ENCODE measurements at regions not wholly inside any gene's neighbourhood (a gene's known extent, or its start where the extent isn't known, plus 50 kb on each side); places are given as distances from the start of the nearest gene placed in this dataset.
A peak's percentile ranks its signal among the peaks of the same experiment; 100 is the strongest.
"Not testable (repeated sequence)": the region's sequence is repeated elsewhere in the genome, so short reads cannot be mapped to it uniquely, and the experiment has no call there.

GRCh38 chr3:153268564-153269279, 106.7 kb downstream of the RAP2B start:
- no peak for DNase-seq (ENCODE audit: low spot score)

DNA sequence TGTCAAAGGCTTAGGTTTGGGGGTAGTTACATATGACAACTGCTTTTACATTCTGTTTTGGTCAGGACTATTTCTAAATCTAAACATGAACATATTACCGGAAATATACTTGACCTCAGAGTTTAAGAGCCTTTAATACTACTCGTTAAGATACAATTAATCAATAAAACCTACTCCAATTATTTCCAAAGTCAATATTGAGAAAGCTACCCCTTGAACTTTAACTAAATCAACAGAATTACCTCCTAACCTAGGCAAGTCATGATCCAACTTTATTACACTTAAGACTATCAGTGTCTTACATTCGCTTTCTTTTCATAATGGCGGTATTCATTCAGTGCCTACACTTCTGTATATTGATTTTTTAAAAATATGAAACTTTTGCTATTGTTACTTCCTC, 107.7 kb downstream of the RAP2B start:
- DNase-seq (ENCODE audit: low spot score), result no peak

DNA sequence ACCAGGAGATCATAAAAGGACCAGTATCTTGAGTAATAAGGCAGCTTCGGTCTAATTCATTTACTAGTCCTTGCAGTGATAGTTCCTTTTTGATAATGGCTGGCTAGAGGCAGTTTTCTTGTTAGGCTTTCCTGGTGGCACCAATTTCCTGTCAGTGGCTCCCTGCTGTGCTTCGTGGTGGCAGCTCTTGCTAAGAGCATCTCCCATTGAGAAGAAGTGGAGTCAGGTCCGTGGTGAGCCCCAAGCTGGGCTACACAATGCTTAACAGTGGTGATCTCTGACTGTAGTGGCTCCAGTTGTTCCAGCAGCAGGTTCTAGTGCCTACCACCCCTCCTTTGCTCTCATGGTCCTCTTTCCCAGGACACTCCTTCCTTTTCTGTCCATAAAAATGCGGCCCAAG, 111.2 kb downstream of the RAP2B start:
- no peak for DNase-seq (ENCODE audit: low spot score)

GRCh38 chr3:153273767-153274435, 111.9 kb downstream of the RAP2B start:
- DNase-seq (ENCODE audit: low spot score), result no peak

- no peak for DNase-seq (ENCODE audit: low spot score)
Observed at GRCh38 chr3:153274561-153274960, 112.5 kb downstream of the RAP2B start.

DNA sequence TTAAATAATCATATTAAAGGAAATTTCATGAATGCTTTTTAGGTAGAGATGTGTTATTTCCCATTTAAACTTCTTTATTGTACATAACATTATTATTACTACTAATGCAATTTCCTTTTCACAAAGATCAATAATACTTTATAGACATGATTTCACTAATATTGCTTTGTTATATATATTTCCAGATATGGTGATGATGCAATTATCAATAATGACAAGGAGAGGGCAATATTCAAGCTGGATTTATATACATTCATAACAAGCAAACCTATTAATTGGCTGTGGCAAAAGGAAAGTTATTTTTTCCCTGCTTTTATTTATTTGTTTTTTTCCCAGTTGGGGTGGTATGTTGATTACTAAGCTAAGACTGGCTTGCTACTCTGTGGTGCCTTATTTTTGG, 113.5 kb downstream of the RAP2B start:
- DNase-seq (ENCODE audit: low spot score), result no peak

DNA sequence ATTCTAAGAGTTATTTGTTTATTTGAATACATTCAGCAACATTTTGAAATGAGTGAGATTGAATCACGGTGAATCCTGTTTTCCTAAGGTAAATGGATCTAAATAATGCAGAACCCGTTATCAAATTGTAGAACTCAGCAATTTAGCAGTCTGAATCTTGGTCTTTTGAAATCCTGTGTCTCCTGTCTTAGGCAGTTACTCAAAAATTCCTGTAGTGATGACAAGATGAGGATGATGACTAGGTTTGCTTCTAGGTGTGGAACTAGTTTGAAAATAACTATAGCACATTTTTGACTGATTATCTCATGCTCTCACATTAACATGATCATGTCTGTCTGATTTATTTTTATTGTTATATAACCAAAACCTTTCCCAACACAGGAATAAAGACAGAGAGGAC, 115.0 kb downstream of the RAP2B start:
- no peak for DNase-seq (ENCODE audit: low spot score)

DNA sequence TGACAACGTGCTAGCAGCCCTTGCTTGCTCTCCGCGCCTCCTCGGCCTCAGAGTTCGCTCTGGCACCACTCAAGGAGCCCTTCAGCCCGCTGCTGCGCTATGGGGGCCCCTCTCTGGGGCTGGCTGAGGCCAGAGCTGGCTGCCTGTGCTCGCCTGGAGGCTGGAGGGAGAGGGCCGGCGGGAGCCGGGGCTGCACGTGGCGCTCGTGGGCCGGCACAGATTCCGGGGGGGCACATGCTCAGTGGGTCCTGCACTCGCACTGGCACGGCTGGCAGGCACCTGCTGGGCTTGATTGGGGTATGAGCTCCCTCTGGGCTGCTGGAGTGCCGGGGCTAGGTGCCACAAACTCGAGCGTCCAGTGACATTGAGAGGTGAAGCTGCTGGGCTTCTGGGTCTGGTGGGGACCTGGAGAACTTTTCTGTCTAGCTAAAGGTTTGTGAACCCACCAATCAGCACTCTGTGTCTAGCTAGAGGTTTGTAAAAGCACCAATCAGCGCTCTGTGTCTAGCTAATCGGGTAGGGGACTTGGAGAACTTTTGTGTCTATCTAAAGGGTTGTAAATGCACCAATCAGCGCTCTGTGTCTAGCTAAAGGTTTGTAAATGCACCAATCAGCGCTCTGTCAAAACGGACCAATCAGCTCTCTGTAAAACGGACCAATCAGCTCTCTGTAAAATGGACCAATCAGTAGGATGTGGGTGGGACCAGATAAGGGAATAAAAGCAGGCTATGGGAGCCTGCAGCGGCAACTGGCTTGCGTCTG, 119.4 kb downstream of the RAP2B start:
- DNase-seq (ENCODE audit: low spot score), result not testable (repeated sequence)

DNA sequence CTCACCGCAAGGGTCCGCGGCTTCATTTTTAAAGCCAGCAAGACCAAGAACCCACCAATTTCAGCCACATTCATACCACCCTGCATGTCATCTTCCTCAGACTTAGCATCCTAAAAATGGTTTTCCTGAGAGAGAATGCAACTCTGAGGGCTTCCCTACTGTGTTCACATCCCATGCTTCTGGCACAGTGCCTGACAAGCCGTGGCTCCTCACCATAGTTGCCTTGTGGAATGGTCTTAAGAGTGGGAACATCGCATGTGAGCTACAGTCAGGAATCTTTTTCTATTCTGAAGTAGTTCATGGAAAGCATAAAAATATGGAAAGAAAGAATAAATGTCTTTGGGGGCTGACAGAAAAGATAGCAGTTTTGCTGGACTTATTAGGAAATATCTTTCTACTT, 120.3 kb downstream of the RAP2B start:
- no peak for DNase-seq (ENCODE audit: low spot score)

DNA sequence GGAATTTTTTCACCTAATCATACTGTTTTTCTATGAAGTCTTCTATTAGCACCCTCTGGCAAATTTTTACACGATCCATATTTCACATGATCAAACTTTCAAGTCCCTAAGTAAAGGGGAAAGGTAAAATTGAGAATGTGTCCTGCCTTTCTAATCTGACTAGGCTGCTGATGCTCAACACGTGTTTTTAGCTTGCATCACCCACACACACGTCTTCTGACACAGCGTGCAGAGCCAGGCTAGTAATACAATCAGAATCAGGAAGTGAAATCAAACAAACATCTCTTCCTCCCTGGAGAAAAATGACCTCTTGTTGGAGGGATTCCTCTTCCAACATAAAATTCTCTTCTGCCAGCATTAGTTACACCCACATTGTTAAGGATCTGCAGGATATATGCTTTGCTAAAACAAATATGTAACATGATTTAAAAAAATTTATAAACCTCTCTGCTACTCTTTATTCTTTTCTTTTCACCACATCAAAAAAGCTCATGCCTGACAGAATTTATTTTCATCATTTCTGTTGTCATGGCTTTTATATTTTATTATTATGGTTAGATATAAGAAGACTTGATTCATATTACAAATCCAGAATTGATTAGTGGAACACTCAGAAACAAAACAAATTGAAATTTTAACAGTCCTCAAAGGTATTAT, 122.4 kb downstream of the RAP2B start:
- no peak for DNase-seq (ENCODE audit: low spot score)

DNA sequence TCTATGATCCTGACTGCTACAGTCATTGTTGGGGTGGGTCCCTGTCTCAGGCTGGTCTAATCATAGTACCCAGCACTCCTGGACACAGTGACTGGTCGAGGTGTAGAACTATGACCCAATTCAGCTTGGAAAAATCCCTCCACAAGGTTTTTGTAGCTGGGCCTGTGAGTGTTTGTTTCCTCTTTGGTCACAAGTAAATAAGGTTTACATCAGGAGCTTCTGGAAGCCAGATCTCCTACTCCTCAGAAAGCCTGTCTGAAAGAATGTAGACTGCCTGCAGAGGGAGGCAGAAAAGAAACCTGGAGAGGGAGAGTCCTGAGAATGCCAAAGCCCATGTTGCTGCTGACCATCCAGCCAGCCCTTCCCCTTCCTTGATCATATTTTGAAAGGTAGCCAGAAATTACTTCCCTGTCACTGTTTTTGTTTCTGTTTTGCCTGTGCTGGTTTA, 123.2 kb downstream of the RAP2B start:
- no peak for DNase-seq (ENCODE audit: low spot score)

GRCh38 chr3:153285982-153286381, 124.0 kb downstream of the RAP2B start:
- DNase-seq (ENCODE audit: low spot score), result no peak

DNA sequence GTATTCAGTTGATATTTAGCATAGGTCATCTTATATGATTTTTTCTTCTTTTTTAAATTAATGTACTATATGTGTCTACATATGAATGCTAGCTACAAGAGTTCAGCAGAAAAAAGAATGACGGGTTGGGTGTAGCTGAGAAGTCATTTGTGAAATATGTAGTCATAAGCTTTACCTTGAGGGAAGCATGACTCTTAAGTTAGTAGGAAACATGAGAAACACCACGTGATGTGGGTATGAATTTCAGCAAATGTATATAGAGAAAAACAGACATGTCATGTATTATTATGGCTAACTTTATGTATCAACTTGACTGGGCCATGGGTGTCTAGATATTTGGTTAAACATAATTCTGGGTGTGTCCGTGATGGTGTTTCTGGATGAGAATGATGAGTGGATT, 125.0 kb downstream of the RAP2B start:
- DNase-seq (ENCODE audit: low spot score), result no peak

DNA sequence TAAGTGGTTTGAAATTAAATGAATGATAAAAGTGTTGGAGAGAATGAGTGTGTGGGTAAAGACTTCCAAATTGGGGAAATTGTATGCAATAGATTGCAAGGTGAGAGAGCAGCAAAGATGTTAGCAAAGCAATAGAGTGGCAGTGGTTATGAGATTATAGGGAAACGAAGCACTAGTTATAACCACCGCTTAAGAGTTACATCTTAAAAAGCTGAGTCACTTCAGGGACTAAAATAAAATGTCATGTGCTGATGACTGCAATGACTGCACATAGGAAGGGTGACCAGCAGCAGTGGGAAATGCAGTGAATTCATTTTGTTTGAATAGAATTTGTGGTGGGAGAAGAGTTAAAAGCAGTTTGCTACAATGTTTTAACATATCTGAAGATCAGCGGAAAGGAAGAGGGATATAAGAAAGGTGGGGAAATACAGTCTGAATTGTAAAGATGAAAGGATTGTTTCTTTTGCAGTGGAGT, 127.3 kb downstream of the RAP2B start:
- no peak for DNase-seq (ENCODE audit: low spot score)

GRCh38 chr3:153290268-153291015, 128.4 kb downstream of the RAP2B start:
- no peak for DNase-seq (ENCODE audit: low spot score)

- DNase-seq (ENCODE audit: low spot score), result peak; percentile 49
Observed at GRCh38 chr3:153291059-153291685, 129.1 kb downstream of the RAP2B start.

- DNase-seq (ENCODE audit: low spot score), result no peak
Observed at GRCh38 chr3:153293265-153293664, 131.2 kb downstream of the RAP2B start.

DNA sequence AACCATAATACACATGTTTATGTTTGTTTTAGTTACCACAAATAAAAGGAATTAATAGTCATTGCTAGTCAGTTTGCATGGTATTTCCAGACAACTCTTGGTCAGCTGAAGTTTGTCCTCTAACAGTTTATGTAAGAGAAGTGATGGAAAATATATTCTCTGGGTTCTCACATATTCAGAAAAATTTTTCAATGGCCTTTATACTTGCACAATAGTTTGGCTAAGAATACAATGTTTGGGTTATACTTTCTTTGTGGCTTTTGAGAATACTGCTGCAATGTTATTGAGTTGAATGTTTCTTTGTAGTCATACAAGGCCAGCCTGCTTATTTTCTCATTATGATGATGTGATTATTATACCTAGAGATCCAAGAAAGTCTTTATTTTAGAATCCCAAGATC, 133.9 kb downstream of the RAP2B start:
- no peak for DNase-seq (ENCODE audit: low spot score)

DNA sequence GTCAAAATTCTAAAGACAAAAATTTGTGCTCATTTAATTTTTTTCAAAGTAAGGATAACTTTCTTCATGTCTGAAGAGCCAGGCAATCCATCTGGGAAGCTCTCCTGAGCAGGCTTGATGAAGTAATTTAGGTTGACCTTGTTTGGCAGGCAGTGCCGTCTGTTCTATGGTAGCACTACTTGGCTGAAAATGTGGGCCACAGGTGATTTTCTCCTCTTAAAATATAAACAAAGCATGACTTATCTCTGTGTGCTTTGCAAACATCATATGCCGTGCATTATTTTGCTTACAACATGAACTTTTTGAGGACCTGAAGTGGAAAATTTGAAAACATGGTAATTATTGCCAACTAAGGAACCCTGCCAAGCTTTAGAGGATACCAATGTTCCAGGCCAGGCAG, 143.2 kb downstream of the RAP2B start:
- no peak for DNase-seq (ENCODE audit: low spot score)

DNA sequence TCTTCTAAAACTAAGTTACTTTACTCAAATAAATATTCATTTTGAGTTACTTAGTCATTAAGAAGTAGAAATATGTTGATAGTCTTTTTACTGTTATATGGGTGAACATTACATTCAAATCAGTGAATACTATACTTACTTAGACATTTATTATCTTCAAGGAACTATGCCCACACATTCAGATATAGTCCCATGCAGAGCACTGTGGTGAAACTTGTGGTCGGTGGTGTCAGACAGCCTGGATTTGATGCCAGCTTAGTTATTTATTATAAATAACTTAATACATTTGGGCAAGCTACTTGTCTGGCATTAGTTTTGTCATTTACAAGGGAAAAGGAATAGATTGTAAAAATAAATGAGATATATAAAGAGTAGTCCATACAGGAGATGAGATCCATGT, 149.5 kb downstream of the RAP2B start:
- no peak for DNase-seq (ENCODE audit: low spot score)

- no peak for DNase-seq (ENCODE audit: low spot score)
Observed at GRCh38 chr3:153313302-153313965, 151.4 kb downstream of the RAP2B start.

Measured in D341Med (cell line).